ENCODE measurements at regions not wholly inside any gene's neighbourhood (a gene's known extent, or its start where the extent isn't known, plus 50 kb on each side); places are given as distances from the start of the nearest gene placed in this dataset.
"Not testable (repeated sequence)": the region's sequence is repeated elsewhere in the genome, so short reads cannot be mapped to it uniquely, and the experiment has no call there.

GRCh38 chr18:998936-999335, 94.3 kb downstream of the ADCYAP1 start:
- DNase-seq, result no peak

GRCh38 chr18:1002653-1003178, 98.0 kb downstream of the ADCYAP1 start:
- no peak for DNase-seq

GRCh38 chr18:1003499-1003898, 98.8 kb downstream of the ADCYAP1 start:
- no peak for DNase-seq

GRCh38 chr18:1006304-1006703, 101.6 kb downstream of the ADCYAP1 start:
- DNase-seq, result no peak

GRCh38 chr18:1006965-1007364, 102.3 kb downstream of the ADCYAP1 start:
- DNase-seq, result no peak

- DNase-seq, result no peak
Observed at GRCh38 chr18:1011349-1011748, 106.7 kb downstream of the ADCYAP1 start.

GRCh38 chr18:1012775-1013174, 108.1 kb downstream of the ADCYAP1 start:
- no peak for DNase-seq

GRCh38 chr18:1013951-1014350, 109.3 kb downstream of the ADCYAP1 start:
- no peak for DNase-seq

GRCh38 chr18:1014509-1014908, 109.8 kb downstream of the ADCYAP1 start:
- DNase-seq, result no peak

- DNase-seq, result no peak
Observed at GRCh38 chr18:1014951-1015624, 110.4 kb downstream of the ADCYAP1 start.

- DNase-seq, result no peak
Observed at GRCh38 chr18:1015777-1016176, 111.1 kb downstream of the ADCYAP1 start.

- DNase-seq, result no peak
Observed at GRCh38 chr18:1017227-1018058, 112.8 kb downstream of the ADCYAP1 start.

- no peak for DNase-seq
Observed at GRCh38 chr18:1018181-1018681, 113.6 kb downstream of the ADCYAP1 start.

- no peak for DNase-seq
Observed at GRCh38 chr18:1019191-1019590, 114.5 kb downstream of the ADCYAP1 start.

- no peak for DNase-seq
Observed at GRCh38 chr18:1020731-1021344, 116.2 kb downstream of the ADCYAP1 start.

- no peak for DNase-seq
Observed at GRCh38 chr18:1026930-1027329, 122.3 kb downstream of the ADCYAP1 start.

- not testable (repeated sequence) for DNase-seq
Observed at GRCh38 chr18:1033092-1033491, 128.4 kb downstream of the ADCYAP1 start.

- DNase-seq, result no peak
Observed at GRCh38 chr18:1034971-1035370, 130.3 kb downstream of the ADCYAP1 start.

- no peak for DNase-seq
Observed at GRCh38 chr18:1036926-1037325, 132.3 kb downstream of the ADCYAP1 start.

- no peak for DNase-seq
Observed at GRCh38 chr18:1037776-1038175, 133.1 kb downstream of the ADCYAP1 start.

GRCh38 chr18:1039421-1039820, 134.8 kb downstream of the ADCYAP1 start:
- DNase-seq, result no peak

GRCh38 chr18:1043039-1043438, 138.4 kb downstream of the ADCYAP1 start:
- DNase-seq, result not testable (repeated sequence)

- no peak for DNase-seq
Observed at GRCh38 chr18:1045658-1046057, 141.0 kb downstream of the ADCYAP1 start.
